Amniotic stem cell (primary cell): ENCODE measurements at regions not wholly inside any gene's neighbourhood (a gene's known extent, or its start where the extent isn't known, plus 50 kb on each side); places are given as distances from the start of the nearest gene placed in this dataset.
"Not testable (repeated sequence)": the region's sequence is repeated elsewhere in the genome, so short reads cannot be mapped to it uniquely, and the experiment has no call there.

Experiments
- DNase-seq: peaks from one replicate; lab custom pipeline; 2025; lab: John Stamatoyannopoulos, UW

DNA sequence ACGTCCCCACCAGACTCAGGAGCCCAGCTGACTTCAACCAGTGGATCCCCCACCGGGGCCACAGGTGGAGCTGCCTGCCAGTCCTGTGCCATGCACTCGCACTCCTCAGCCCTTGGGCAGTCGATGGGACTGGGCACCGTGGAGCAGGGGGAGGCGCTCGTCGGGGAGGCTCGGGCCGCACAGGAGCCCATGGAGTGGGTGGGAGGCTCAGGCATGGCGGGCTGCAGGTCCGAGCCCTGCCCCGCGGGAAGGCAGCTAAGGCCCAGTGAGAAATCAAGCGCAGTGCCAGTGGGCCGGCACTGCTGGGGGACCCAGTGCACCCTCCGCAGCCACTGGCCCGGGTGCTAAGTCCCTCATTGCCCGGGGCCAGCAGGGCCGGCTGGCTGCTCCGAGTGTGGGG is 52.3 kb upstream of the LRRC30 start:
- DNase-seq = not testable (repeated sequence)

DNA sequence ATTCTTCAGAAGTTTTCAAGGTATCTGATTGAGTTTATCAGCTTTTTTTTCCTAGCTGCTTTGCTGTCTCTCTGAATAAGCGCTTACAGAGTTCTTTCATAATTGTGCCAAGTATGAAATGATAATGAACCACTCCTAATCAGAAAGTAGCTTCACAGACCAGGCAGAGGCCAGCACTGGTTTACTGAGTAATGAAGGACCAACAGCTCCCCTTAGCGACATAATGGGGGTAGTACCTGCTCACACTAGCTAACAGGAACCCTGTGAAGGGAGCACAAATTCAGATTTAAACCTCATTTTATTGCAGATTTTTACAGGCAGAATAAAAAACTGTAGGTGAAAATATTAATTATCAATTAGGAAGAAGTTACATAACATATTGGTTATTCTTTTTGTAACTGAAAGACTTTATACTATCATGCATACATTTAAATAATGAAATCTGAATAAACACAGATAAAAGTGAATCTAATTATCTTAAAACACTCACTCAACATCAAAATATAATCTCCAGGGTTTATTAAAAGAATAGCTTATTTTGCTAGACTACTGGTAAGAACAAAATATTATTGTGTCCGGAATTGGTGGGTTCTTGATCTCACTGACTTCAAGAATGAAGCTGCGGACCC is 53.7 kb upstream of the LRRC30 start:
- peak; percentile 67 for DNase-seq

DNA sequence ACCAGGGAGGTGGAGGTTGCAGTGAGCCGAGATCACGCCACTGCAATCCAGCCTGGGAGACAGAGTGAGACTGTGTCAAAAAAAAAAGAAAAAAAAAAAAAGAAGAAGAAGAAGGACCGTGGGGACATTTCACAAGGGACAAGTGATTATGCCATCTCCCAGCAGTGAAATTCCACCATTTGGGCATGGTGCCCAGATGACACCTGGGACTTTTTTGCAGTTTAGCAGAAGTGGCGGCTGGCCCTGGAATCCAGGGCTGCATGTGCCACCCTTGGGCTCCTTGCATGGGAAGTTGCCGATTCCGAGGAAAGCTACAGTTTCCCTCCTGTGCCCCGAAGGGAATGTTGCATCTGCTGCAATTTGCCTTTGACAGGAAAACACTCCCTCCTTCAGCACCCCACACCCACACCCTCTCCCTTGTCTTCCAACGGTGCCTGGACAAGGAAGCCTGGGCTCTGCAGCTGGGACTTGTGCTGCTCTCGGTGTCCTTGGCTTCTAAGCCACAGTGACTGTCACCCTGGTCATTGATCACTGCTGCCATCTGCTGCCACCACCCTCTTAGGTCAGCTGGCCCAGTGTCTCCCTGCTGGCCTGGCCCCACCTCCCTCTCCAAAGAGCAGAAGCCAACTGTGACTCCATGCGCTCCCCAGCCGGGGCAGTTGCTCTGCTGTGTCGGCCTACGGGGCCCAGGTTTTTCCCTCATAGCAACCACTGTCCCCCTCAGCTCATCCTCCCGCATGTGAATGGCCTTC is 56.4 kb upstream of the LRRC30 start:
- DNase-seq = no peak

DNA sequence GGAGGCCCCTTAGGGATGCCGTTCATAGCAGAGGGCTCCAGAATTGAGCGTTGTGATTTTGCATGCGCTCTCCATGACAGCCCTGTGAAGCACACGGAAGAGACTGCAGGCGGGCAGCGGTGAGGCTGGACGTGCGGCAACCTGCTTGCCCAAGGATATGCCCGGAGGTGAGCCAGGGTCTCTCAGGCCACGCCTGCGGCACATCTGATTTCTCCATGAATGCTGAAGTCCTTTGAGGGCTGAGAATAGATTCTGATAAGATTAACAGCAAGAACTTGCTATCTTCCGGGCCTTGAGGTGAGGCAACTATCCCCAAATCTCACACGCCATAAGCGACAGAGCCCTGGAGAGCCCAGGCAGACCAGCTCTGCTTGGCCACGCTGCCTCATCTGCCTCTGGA is 55.6 kb upstream of the LAMA1 start:
- no peak for DNase-seq

DNA sequence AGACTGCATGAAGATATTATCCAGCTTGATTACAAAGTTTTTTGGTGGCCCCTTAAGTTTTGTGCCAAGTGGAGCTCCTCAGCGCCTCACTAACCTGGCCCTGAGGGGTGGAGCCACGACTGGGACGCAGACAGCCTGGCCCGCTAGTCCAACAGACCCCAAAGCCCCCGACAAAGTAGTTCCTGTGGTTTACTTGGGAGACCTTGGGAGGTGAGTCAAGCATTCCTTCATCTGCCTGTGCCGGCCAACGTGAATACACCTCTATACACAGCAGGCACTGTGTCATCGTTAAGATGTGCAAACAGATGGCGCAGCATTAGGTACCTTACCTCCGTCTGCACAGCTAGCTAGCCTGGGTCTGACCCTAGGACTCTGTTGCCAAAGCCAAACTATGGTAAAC is 55.0 kb upstream of the LAMA1 start:
- no peak for DNase-seq

DNA sequence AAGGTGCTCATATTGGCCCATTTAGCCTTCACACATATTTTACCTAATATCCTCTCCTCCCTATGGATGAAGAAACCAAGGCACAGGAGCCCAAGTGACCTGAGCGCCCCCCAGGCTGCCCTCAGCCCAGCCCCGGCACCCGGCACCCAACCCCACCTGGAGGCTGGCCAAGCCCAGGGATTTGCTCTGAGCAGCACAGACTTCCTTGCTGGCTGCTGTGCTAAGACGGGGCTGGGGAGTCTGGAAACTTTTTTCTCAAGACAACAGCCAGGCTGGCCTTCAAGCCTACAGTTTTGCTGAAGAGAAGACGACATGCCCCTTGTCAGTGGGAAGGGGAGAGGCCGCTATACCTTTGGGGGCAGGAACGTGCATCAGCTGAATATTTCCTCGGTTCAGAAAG is 52.7 kb upstream of the LAMA1 start:
- DNase-seq = no peak

DNA sequence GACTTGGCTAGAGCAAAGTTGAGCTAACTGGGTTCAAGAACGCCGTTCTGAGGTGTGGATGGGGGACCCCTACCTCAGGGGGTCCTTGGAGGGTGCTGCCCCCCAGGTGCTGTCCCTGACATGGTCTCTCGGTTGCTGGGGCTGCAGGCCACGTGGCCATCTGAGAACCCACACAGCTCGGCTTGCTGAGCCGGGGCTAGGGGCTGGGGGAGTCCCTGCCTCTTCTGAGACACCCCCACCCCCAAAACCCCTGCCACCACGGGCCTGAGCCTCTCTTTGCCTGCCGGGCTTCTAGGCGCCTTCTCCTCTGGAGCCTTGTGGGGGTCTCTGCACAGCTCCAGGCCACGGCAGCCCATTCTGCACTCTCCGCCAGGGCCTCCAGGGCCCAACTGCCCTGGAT is 52.0 kb upstream of the LAMA1 start:
- DNase-seq = no peak

DNA sequence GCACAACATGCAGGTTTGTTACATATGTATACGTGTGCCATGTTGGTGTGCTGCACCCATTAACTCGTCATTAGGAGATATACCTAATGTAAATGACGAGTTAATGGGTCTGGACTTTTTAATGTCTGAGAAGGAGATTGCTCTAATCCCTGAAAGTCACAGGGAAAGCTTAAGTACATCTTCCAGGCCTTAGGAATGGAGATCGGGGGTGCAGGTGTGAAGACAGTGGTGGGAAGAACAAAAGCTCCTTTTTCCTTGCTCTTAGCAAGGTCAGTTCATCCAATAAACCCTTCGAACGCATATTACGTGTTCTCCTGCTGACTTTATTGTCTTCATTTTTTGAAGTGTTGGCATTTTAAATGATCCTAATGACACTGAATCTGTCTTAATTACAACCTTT is 50.8 kb upstream of the LAMA1 start:
- DNase-seq = no peak
